Ecto neural progenitor cell (in vitro differentiated cells): ENCODE measurements at regions not wholly inside any gene's neighbourhood (a gene's known extent, or its start where the extent isn't known, plus 50 kb on each side); places are given as distances from the start of the nearest gene placed in this dataset.
"Not testable (repeated sequence)": the region's sequence is repeated elsewhere in the genome, so short reads cannot be mapped to it uniquely, and the experiment has no call there.

Experiments
- DNase-seq: peaks from one replicate; pipeline ENCODE4 v3.0.0-alpha.2; 2018; ENCODE audit warnings: low spot score

DNA sequence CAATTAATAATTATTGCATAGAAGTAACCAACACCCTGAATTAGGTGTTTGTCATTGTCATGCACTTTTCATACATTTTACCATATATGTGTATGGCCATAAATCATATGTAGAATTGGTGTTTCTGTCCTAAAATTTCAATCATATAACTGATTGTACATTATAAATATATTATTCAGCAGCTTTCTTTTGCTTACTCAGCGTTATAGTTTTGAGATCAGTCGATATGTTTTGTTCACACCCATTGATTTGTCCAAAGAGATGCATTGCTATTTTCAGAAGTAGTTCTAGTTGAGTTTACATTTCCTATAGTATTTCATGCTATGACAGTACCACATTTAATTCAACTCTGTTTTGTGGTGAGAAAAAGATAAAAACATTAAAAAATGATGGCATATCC, 50.5 kb upstream of the PARP4 start:
- no peak for DNase-seq

DNA sequence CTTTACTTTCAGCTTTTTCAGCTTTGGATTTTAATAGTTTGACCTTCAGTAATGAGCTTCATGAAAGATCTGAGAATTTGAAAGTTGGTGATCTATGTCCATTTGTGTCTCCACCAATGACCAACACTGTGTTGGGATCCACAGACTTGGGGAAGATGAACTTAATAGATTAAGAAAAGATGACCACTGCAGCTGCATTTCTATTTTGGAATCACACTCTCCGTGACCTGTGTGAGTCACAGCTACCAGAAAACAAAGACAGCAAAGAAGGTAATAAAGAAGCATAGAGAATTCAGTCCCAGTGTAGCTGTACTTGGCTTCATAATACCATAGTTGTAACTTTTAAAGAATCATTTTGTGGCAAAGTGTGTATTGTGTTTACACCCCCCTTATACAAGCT, 51.4 kb upstream of the PARP4 start:
- DNase-seq, result not testable (repeated sequence)

DNA sequence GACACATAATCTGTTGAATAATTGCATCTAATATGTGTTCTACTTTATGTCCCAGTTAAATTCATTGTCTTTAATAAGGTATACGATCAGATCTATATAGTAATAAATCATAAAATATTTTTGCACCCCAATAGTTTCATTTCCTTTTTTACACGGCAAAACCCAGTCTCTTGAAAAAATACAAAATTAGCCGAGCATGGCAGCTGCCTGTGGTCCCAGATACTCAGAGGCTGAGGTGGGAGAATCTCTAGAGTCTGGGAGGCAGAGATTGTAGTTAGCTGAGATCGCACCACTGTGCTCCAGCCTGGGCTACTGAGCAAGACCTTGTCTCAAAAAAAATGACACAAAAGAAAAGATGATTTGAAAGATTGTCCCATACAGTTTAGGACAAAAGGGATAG, 52.3 kb upstream of the PARP4 start:
- no peak for DNase-seq

DNA sequence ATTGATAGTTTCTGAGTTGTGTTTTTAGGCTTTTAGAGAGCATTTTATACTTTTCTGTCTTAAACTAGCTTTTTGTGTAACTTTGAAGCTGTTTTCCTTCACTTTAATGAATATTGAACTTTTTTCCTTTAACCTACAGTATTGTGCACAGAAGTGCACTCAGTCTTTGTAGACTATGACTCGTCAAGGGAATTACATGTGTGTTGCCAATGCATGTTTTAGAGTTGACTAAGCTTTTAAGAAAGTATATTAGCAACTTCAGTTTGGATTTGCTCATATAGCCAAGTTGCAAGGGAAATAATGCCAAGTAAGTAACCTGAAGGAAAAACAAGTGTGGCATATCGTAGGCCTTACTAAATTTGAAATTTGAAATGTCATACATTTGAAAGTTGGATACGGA, 55.0 kb upstream of the PARP4 start:
- not testable (repeated sequence) for DNase-seq

DNA sequence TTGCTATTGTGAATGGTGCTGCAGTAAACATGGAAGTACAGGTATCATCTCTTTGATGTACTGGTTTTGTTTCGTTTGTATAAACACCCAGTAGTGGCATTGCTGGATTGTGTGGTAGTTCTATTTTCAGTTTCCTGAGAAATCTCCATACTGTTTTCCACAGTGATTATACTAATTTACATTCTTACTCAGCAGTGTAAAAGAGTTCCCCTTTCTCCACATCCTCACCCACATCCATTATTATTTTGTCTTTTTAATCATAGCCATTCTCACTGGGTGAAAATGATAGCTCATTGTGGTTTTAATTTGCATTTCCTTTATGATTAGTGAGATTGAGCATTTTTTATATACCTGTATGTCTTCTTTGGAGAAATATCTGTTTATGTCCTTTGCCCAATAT, 62.3 kb upstream of the PARP4 start:
- DNase-seq, result no peak

DNA sequence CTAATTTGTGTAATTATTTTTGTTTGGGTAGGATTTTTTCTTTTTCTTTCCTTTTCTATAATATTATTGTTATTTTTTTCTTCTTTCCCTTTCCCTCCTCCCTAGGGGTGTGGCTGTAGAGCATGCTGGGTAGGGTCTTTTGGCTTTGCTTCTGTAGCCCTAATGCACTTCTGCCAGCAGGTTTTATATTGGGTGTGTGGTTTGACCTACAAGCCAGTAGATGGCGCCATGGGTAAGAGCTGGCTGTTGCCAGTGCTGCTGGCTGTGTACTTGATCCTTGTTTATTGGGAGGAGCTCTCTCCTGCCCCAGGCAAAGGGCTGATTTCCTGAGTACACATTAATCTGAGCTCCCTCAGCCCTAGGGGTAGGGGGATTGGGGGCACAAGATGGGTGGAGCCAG, 67.7 kb upstream of the PARP4 start:
- DNase-seq, result not testable (repeated sequence)

DNA sequence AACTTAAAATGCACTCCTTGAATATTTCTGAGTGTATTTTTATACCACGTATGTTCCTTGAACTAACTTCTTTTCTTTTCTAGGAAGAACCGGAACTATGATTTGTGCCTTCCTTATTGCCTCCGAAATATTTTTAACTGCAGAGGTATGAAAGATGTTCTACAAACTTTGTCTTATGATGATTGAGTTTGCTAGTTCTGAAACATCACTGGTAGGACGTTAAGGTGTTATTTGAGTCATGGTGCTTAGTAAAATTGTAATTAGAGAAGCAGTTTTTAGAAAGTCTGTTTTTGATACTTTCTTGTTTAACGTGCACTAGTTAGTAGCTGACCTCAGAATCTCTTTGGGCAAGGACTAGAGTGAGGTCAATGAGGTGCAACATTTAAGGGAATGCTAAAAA, 69.0 kb upstream of the PARP4 start:
- not testable (repeated sequence) for DNase-seq

DNA sequence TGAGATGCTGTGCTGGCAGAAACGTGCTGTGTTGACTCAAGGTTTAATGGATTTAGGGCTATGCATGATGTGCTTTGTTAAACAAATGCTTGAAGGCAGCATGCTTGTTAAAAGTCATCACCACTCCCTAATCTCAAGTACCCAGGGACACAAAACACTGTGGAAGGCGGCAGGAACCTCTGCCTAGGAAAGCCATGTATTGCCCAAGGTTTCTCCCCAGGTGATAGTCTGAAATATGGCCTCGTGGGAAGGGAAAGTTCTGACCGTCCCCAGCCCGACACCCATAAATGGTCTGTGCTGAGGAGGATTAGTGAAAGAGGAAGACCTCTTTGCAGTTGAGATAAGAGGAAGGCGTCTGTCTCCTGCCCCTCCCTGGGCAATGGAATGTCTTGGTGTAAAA, 79.1 kb upstream of the PARP4 start:
- DNase-seq, result not testable (repeated sequence)

DNA sequence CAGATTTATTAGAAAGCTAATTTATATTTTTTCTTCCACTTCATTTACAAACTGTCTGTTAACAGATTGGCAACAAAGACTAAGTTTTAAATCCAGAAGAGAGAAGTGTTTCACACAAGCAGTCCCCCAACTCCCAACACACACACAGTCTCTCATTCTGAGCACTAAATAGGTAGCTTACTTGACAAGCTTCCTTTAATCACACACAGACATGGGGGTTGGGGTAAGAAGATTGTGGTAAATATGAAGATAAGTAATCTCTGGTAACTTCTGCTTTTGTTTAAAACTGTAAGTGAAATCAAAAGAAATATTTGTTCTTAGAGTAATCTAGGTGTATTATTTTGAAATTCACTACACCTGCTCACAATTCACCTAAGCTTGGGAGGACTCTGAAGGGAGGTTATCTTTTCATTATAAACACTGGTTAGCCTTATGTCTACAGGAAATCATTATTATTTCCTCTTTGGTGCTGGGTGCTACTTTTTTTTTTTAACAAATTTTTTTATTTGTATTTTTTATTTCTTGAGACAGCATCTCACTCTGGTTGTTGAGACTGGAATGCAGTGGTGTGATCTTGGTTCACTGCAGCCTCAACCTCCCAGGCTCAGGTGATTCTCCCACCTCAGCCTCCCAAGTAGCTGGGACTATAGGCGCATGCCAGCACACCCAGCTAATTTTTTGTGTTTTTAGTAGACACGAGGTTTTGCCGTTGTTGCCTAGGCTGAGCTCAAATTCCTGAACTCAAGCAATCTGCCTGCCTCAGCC, 82.1 kb upstream of the ATP12A start:
- not testable (repeated sequence) for DNase-seq

DNA sequence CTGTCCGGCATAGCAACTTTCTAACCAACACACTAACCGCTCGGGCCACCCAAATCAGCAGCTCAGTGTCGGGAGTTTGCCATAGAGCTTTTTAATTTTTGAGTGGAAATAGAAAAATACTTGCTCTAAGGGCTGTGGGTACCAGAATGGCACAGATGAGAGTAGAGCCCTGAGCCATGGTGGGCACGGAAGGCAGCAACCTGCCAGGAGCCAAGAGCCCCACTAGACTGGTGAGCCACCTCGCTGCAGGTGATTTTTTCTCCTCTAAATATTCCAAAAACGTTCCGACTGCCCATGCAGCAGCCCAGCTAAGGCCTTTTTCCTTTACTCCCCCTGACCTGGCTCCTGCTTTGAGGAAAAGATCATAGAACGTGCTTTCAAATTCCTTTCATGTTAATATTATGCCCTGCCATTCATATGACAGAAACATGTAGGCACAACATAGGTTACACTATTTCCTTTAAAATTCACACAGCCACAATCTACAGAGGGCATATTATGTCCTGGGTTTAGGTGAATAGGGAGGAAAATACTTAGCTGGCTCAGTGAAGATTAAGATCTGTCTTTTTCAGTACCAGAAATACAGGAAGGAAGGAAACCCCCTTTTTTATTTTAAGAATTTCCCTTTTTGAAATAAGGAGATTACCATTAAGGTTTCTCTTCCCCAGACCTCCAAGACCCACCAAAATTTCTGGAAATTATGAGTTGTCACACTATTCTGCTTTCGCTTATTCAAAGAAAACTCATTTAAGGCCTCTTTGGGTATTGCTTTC, 81.0 kb upstream of the ATP12A start:
- DNase-seq, result not testable (repeated sequence)

DNA sequence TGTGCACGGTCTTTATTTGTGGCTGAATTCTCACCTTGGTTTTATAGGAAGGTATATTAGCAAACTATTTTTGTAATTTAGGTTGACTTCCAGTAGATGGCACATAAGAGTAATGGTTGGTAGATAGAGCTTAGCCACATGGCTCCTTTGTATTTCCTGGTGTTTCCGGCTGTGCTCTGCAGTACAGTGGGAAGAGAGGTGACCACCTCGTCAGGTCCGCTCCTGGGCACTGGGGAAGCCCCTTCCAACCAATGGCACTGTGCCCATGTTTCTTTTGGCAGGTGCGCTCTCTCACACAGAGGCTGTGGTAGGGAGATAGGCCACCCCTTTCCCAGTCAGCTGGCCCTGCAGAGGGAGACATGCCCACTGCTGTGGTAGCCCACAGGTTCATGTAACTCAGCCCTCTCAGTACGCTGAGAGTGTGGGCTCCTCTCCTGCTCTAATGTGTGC, 74.3 kb upstream of the ATP12A start:
- no peak for DNase-seq

DNA sequence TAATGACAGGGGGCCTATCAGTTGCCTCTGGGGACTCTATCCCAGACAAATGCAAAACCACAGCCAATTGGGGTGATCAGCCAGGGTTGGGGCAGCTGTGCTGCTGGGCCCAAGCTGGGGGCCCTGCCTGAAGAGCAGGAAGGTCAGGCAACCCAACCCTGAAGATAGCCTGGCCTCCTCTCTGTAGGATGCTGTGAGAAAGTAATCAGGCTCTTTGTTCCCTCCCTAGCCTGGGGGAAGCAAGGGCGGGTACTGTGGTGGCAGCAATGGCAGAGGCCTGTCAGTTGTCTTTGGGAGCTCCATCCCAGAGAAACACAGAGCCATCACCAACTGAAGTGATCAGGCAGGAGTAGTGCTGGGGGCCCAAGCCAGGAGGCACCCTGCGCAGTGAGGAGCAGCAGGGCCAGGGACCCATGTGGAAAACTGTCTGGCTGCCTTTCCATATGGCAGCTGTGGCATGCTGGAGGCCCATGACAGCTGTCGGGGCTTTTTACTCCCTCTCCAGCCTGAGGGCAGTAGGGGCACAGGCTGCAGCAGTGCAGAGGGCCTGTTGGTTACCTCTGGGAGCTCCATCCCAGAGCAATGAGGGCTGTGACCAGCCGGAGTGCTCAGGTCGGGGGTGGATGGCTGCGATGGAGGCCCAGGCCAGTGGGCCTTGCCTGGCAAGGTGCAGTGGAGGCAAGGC, 73.6 kb upstream of the ATP12A start:
- no peak for DNase-seq

DNA sequence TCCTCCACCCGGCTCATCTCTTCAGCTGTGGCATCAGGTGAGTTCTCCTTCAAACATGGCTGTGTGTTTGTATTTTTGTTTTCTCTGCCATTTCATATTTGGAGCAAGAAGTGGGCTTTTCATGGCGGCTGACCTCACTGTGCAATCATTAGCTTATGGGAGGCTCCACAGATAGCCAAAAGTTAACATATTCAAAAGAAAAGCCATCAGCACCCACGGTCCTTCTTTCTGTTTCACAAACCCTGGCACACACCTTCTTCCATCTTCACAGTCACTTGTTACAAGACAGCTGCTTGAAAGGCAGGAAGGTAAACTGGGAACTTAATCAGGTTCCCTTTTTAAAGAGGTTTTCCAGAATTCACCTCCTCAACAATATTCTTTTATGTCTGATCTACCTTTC, 69.3 kb upstream of the ATP12A start:
- no peak for DNase-seq

DNA sequence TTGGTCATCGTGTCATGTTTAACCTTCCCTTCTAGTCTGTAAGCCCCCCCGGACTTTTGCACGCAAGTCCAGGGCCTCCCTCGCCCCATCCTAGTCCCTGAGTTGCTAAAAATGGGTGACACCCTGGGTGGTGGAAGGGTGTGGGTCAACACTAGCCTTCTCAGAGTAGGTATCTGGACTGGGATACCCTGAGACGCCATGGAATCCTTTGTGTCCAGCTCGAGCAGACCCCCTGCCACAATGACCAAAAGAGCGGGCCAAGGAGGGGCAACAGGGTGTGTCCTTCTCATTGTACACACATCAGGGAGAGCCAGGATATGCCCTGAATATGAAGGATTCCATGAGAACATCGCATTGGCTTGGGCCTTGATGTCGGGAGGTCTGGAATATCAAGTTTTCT, 67.5 kb upstream of the ATP12A start:
- DNase-seq, result no peak

DNA sequence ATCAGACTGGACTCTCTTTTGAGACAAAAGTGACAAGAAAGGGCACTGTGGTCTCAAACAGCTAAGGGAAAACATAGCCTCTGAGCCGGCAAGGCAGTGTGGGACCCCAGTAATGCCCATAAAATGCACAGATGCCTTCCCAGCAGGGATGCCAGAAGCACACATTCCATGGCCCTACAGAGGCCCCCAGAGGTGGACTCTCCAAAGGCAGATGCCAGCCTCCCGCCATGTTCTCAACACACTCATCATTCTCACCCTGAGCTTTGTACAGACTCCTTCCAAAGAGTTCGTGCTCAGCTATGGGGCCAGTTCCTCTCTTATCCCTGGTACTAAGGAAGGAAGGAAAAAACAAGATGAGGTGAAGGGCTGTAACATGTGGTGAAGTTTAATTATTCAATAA, 67.1 kb upstream of the ATP12A start:
- no peak for DNase-seq

DNA sequence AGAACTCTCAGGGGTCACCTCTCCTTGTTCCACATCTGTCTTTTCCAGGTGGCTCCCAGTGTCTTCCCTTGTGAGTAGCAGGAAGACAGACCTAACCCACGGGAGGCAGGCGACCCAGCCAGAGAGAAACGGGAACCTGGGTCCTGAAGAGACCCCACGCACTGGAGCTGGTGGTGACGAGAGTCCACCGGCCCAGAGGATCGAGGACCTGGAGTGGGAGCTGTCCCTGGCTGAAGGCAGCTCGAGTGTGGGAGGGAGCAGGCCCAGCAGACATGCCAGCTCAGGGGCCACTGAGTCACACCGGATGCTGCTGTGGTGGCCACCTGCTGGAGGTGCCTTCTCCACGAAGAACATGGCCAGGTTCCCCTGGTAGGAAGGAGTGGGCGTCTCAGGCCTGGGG, 66.5 kb upstream of the ATP12A start:
- DNase-seq, result no peak

DNA sequence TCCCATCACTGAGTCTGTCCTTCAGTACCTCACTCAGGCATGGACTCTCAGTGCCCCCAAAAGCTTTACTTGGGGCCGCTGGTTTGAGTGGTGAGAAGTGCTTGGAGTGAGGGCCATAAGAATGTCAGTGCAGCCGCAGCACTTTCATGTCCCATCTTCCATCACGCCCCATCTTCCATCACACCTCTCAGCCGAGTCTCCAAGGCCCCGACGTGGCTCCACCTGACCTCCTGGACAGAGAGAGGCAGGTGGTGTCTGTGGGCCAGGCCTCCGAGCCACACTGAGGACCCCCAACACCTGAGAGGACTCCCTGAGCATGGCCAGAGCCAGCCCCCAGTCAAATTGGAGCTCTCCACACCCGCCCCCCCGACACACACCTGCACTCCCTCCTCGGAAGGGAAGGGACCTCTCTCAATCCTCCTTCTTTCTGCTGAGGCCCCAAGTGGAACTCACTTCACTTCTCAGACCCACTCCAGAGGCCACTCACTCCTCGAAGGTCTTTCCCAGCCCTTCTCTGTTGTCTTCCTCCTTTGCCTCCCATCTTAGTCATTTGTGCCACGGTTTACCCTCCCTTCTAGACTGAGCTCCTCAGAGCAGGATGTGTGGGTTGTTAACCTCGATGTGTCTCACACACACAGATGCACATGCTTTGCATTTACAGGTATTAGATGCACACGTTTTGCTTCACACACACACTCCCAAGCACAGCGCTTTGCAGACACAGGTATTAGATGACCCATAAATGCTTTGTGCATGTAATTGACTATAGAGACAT, 65.7 kb upstream of the ATP12A start:
- no peak for DNase-seq

DNA sequence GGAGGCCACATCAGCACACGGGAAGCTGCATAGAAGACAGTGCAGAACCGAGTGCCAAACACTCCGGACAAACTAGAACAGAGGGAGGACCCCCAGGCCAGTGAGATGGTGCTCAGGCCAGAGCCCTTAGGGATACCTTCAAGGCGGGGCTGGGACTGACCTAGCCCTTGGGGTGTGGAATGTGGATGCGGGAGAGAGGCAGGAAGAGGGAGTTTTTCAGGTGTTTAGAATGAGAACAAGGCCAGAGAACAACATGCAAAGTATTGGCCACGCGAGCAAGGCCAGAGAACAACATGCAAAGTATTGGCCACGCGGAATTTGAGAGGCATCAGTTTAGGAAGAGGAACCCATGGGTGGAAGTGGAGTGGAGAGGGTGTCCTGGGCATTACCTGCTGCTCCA, 65.1 kb upstream of the ATP12A start:
- no peak for DNase-seq

DNA sequence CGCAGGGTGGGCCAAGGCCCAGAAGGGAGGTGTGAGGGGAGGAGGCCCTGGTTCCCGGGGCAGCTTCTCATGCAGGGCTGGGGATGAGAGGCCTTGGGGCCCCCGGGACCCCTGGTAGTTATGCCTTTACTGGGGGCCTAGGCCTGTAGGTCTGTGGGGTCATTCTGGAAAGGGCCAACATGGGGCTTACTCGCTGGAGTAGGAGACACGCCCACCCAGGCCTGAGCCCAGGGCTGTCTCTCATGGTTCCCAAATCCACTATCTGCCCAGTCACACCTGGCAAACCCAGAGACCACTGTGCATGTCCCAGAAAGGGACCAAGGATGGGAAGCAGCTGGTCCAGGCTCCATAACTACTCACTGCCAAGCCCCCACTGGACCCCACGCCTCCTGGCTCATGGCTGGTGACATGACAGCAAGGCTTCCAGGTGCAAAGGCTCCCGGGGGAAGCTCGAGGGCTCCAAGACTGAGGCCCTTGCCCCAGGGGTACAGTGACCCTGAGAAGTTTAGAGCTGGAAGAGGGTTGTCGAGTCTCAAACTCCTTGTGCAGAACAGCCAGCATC, 64.2 kb upstream of the ATP12A start:
- no peak for DNase-seq

DNA sequence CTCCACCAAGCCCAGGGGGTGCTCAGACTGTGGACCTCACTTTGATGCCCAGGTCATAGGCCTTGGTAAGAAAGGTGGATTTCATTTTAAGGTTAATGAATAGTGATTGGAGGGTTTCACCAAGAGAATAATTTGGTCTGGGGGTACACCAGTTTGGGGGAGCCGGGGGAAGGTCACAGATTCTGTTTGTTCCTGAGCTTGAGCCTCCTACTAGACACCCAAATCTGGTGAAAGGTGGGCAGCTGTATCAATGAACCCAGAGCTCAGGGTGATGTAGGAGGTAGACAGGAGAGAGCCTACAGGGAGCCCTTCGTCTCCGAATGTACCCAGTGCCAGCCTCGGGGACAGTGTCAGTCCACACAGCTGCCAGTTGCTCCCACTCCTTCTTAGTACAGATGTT, 63.7 kb upstream of the ATP12A start:
- DNase-seq, result no peak

DNA sequence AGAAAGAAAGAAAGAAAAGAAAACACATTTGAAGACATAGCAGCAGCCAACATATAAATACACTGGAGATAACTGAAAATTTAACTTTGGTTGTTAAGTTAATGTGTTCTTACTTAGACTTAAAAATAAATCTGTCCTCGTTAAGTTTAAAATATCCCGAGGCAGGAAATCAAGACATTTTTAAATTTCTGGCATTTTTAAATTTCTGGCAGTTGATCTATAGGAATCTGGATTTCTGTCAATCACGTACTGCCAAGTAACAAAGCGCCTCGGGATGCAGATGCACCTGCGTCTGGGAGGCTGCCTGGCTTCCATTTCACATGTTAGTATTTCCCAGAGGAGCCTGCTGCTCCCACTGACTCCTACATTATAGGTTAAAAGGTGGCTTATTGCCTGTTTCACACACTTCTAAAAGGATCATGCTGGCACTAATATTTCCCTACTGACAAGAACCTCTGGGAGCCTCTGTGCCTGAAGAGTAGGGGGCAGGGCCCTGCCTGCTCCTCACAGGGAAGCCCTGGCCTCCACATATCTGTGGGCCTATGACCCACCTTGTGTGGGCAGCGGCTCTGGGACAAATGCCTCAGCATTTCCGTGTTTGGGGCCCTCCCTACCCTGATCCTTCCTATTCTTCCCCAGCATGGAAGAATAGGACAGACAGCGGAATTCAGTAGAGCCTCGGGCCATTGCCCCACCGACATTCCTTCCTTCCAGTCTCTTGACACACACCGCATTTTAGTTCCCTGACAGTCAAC, 62.8 kb upstream of the ATP12A start:
- no peak for DNase-seq
